Kidney tubule cell (primary cell): ENCODE measurements at regions not wholly inside any gene's neighbourhood (a gene's known extent, or its start where the extent isn't known, plus 50 kb on each side); places are given as distances from the start of the nearest gene placed in this dataset.

Source experiments
- DNase-seq: peaks from one replicate; pipeline ENCODE4 v3.0.0-alpha.2; 2018; ENCODE audit warnings: low spot score

GRCh38 chr17:34711646-34712045, 132.3 kb downstream of the TMEM132E start:
- no peak for DNase-seq

- DNase-seq = no peak
Observed at GRCh38 chr17:34710226-34710625, 130.8 kb downstream of the TMEM132E start.

- DNase-seq = peak; percentile 63
Observed at GRCh38 chr17:34709158-34709754, 129.9 kb downstream of the TMEM132E start.

GRCh38 chr17:34706029-34706428, 126.6 kb downstream of the TMEM132E start:
- peak; percentile 26 for DNase-seq

GRCh38 chr17:34703533-34703932, 124.2 kb downstream of the TMEM132E start:
- peak; percentile 34 for DNase-seq

GRCh38 chr17:34699181-34699580, 119.8 kb downstream of the TMEM132E start:
- DNase-seq = no peak

GRCh38 chr17:34692920-34693319, 113.5 kb downstream of the TMEM132E start:
- peak; percentile 54 for DNase-seq
